LNCAP (cell line): ENCODE measurements at regions not wholly inside any gene's neighbourhood (a gene's known extent, or its start where the extent isn't known, plus 50 kb on each side); places are given as distances from the start of the nearest gene placed in this dataset.

Experiments used
- CTCF ChIP-seq: fragments of 450-650 bp; IDR thresholded peaks from 2 replicates; pipeline ENCODE4 v1.5.1; 2017; ENCODE audit warnings: mild to moderate bottlenecking

GRCh38 chr10:78813526-78813925, 255.2 kb upstream of the ZMIZ1 start:
- no peak for TF ChIP-seq CTCF

GRCh38 chr10:78813998-78814399, 254.8 kb upstream of the ZMIZ1 start:
- TF ChIP-seq CTCF, result no peak

- no peak for TF ChIP-seq CTCF
Measured at GRCh38 chr10:78814407-78814806, 254.4 kb upstream of the ZMIZ1 start.

- no peak for TF ChIP-seq CTCF
Measured at GRCh38 chr10:78815702-78816334, 252.9 kb upstream of the ZMIZ1 start.

GRCh38 chr10:78817361-78817760, 251.4 kb upstream of the ZMIZ1 start:
- no peak for TF ChIP-seq CTCF

GRCh38 chr10:78817804-78818203, 251.0 kb upstream of the ZMIZ1 start:
- TF ChIP-seq CTCF, result no peak

GRCh38 chr10:78819361-78820006, 249.3 kb upstream of the ZMIZ1 start:
- no peak for TF ChIP-seq CTCF
